Vagina (tissue), 2 donors: ENCODE measurements at regions not wholly inside any gene's neighbourhood (a gene's known extent, or its start where the extent isn't known, plus 50 kb on each side); places are given as distances from the start of the nearest gene placed in this dataset.

Experiments
- DNase-seq, 2 donors: peaks; one replicate each; pipeline ENCODE4 v3.0.0-alpha.2; 2017; ENCODE audit errors: extremely low spot score in 2 of 2
- H3K27ac ChIP-seq: fragments of 200-600 bp; sonication (generic); one replicate; pipeline ENCODE4 v1.5.1; 2019
- H3K27me3 ChIP-seq: fragments of 200-600 bp; sonication (generic); one replicate; pipeline ENCODE4 v1.5.1; 2019
- H3K36me3 ChIP-seq, 2 donors: fragments of 200-600 bp; sonication (generic); one replicate each; pipeline ENCODE4 v1.5.1; 2017 to 2019
- H3K4me1 ChIP-seq: fragments of 200-600 bp; sonication (generic); one replicate; pipeline ENCODE4 v1.5.1; 2019
- H3K4me3 ChIP-seq, 2 donors: fragments of 200-600 bp; sonication (generic); 1 replicate in 1 of 2; 2 replicates in 1 of 2; pipeline ENCODE4 v1.5.1; 2016 to 2019
- H3K9me3 ChIP-seq: fragments of 200-600 bp; sonication (generic); one replicate; pipeline ENCODE4 v1.5.1; 2019
- POLR2A ChIP-seq, 2 donors: fragments of 450-650 bp; IDR thresholded peaks; one replicate each; pipeline ENCODE4 v1.6.1; 2017; ENCODE audit warnings: antibody characterized with exemption in 2 of 2, mild to moderate bottlenecking in 2 of 2, moderate library complexity in 2 of 2
- POLR2AphosphoS5 ChIP-seq, 2 donors: sonication (generic); formaldehyde crosslinking; IDR thresholded peaks; one replicate each; pipeline ENCODE4 v1.9.0; 2017; ENCODE audit warnings: antibody characterized with exemption in 2 of 2, mild to moderate bottlenecking in 2 of 2, low read depth in 1 of 2; ENCODE audit not compliant: insufficient read depth in 1 of 2
- intact Hi-C: fragments of 100-400 bp; cut with DNase I; formaldehyde crosslinking; loops from one replicate; pipeline ENCODE4 v1.15.1; 2023
- TF ChIP-seq, protein P1 (sequence below), 3 experiments: fragments of 450-650 bp in 2 of 3; fragments of 200-600 bp in 1 of 3; sonication (generic) in 1 of 3; IDR thresholded peaks; one replicate each; pipeline ENCODE4 v1.5.1; 2017 to 2019; ENCODE audit warnings: antibody characterized with exemption in 3 of 3, mild to moderate bottlenecking in 2 of 3, moderate library complexity in 2 of 3

DNA sequence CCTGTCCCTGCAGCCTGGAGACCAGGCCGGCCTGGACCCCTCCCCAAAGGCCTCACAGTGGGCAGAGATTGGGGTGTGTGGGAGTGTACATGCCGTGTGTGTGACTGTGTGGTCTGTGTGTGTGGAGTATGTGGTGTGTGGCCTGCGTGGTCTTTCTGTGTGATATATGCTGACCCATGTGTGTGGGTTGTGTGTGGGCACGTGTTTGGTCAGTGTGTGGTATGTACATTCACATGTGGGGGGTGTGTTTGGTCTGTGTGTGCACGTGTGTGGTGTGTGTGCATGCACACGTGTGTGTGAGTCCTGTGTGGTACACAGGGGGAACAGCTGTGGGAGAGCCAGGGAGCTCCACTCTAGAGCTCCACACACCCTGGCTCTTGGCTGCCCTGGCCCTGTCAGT lies 1185.1 kb downstream of the BRD1 start:
- no peaks in the 10 kb centered on the region for H3K27me3 ChIP-seq
- no peak for TF ChIP-seq POLR2AphosphoS5 (IDR thresholded peaks at IDR 0.05; ENCODE audit: insufficient read depth in 1 of 2, low read depth in 1 of 2)
- no peak for TF ChIP-seq POLR2A (IDR thresholded peaks at IDR 0.05)
- TF ChIP-seq, protein P1, sequence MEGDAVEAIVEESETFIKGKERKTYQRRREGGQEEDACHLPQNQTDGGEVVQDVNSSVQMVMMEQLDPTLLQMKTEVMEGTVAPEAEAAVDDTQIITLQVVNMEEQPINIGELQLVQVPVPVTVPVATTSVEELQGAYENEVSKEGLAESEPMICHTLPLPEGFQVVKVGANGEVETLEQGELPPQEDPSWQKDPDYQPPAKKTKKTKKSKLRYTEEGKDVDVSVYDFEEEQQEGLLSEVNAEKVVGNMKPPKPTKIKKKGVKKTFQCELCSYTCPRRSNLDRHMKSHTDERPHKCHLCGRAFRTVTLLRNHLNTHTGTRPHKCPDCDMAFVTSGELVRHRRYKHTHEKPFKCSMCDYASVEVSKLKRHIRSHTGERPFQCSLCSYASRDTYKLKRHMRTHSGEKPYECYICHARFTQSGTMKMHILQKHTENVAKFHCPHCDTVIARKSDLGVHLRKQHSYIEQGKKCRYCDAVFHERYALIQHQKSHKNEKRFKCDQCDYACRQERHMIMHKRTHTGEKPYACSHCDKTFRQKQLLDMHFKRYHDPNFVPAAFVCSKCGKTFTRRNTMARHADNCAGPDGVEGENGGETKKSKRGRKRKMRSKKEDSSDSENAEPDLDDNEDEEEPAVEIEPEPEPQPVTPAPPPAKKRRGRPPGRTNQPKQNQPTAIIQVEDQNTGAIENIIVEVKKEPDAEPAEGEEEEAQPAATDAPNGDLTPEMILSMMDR (IDR thresholded peaks at IDR 0.05): no peak
- no peaks in the 10 kb centered on the region for H3K9me3 ChIP-seq
- intact Hi-C loops: no loop called here
- no peak overlapping the region for H3K27ac ChIP-seq
- DNase-seq: no peak
- no peaks in the 10 kb centered on the region for H3K36me3 ChIP-seq
- H3K4me3 ChIP-seq: no peak overlapping the region
- no peaks in the 10 kb centered on the region for H3K4me1 ChIP-seq

DNA sequence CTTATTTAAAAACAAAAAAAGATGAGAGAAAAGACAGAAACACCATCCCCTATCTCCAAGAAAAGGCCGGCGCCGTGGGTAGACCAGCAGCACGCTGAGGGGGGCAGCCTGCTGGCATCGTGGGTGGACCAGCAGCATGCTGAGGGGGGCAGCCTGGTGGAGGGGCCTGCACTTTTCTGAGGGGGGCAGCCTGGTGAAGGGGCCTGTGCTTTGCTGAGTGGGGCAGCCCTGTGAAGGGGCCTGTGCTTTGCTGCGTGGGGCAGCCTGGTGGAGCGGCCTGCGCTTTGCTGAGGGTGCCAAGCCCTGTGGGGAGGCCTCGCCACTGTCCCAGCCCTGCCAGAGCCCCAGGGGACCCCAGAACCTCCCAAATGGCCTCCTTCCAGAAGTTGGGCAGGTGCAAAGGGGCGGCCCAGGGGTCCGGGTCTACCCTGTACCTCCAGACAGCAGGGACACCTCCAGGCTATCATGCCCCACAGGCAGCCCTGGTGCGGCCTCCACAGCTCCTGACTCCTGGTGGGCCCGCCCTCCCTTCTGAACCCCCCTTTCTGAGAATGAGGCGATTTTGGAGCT lies 1185.7 kb downstream of the BRD1 start:
- intact Hi-C loops: no loop called here
- H3K27me3 ChIP-seq: no peaks in the 10 kb centered on the region
- no peak overlapping the region for H3K27ac ChIP-seq
- H3K36me3 ChIP-seq: no peaks in the 10 kb centered on the region
- no peak for TF ChIP-seq POLR2A (IDR thresholded peaks at IDR 0.05)
- H3K9me3 ChIP-seq: no peaks in the 10 kb centered on the region
- DNase-seq: no peak
- H3K4me1 ChIP-seq: no peaks in the 10 kb centered on the region
- no peak overlapping the region for H3K4me3 ChIP-seq

DNA sequence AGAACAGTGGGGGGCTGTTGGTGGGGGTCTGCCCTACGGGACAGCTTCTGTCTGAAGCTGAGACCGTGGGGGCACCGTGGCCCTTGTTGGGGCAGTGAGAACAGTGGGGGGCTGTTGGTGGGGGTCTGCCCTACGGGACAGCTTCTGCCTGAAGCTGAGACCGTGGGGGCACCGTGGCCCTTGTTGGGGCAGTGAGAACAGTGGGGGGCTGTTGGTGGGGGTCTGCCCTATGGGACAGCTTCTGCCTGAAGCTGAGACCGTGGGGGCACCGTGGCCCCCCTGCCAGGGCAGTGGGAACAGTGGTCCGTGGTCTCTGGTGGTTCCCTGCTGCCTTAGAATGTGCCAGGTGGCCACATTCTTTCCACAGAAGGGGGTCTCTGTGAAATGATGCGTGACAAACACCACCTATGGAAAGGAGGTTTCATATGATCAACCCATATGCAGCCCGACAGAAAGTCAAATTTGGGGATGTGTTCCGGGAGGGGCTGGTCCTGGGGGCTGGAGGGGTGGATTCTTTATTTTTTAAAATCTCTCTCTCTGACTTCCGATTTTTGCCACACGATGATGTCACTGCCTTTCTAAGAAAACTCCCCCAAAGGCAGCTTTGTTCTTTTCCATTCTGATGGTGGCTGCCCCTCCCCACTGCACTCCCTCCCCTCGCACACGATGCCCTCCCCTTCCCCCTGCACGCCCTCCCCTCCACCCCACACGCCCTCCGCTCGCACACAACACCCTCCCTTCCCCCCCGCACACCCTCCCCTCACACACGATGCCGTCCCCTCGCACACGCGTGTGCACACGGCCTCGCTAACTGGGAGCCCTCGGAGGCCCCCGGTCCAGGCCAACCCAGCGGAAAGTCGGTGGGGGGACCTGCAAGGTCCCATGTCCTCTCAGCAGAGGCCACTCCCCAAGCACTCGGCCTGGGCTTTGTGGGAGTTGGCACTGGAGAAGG lies 1186.5 kb downstream of the BRD1 start:
- no peak overlapping the region for H3K4me3 ChIP-seq
- intact Hi-C loops: no loop called here

DNA sequence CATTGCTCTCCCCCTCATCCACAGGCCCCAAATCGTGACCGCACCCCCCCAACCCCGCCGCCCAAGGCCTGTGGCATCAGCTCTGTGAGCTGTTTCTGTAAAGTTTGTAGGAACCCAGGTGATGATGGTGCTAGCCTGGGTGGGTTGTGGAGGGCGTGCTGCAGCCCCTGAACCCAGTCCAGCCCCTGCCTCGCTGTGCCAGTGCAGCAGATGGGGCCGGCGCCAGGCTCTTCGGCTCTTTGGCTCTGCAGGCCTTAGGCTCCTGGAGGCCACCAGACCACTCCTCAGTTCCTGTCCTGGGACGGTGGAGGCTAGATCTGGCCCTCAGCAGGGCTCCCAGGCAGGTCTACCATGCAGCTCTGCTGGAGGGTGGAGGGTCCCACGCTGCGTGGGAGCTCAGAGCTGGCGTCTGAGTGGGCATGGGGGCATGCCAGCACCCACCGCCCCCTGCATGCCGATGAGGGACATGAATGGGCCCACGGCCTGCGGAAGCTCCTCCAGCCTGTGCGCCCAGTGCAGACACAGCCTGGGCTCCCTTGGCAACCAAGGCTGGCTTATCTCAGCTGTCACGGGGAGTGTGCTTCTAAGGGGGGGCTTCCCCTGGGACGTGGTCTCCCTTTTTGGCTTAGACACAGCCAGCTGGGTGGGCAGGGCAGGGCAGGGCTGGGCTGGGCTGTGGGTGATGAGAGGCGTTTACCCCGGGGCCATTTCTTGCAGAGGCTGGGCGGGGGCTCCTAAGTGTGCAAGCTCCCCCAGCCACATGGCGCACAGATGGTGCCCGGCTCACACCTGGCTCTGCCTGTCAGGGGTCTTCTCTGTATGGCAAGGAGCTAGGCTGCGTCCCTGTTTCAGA lies 1187.6 kb downstream of the BRD1 start:
- H3K27me3 ChIP-seq: no peaks in the 10 kb centered on the region
- no peak for DNase-seq
- intact Hi-C loops: no loop called here
- TF ChIP-seq, protein P1 (IDR thresholded peaks at IDR 0.05): no peak
- TF ChIP-seq POLR2AphosphoS5 (IDR thresholded peaks at IDR 0.05; ENCODE audit: insufficient read depth in 1 of 2, low read depth in 1 of 2) (no peak), POLR2A (IDR thresholded peaks at IDR 0.05) (no peak)
- no peaks in the 10 kb centered on the region for H3K36me3 ChIP-seq
- H3K9me3 ChIP-seq: no peaks in the 10 kb centered on the region
- no peak overlapping the region for H3K27ac ChIP-seq
- H3K4me3 ChIP-seq: no peak overlapping the region
- no peaks in the 10 kb centered on the region for H3K4me1 ChIP-seq

More for the DNA sequence above, 1186.5 kb downstream of the BRD1 start:
- no peaks in the 10 kb centered on the region for H3K9me3 ChIP-seq
- H3K4me1 ChIP-seq: no peaks in the 10 kb centered on the region
- no peaks in the 10 kb centered on the region for H3K27me3 ChIP-seq
- TF ChIP-seq, protein P1 (IDR thresholded peaks at IDR 0.05): no peak
- TF ChIP-seq POLR2A (IDR thresholded peaks at IDR 0.05): no peak
- TF ChIP-seq POLR2AphosphoS5 (IDR thresholded peaks at IDR 0.05; ENCODE audit: insufficient read depth in 1 of 2, low read depth in 1 of 2): no peak
- no peak overlapping the region for H3K27ac ChIP-seq
- no peaks in the 10 kb centered on the region for H3K36me3 ChIP-seq
- no peak for DNase-seq

DNA sequence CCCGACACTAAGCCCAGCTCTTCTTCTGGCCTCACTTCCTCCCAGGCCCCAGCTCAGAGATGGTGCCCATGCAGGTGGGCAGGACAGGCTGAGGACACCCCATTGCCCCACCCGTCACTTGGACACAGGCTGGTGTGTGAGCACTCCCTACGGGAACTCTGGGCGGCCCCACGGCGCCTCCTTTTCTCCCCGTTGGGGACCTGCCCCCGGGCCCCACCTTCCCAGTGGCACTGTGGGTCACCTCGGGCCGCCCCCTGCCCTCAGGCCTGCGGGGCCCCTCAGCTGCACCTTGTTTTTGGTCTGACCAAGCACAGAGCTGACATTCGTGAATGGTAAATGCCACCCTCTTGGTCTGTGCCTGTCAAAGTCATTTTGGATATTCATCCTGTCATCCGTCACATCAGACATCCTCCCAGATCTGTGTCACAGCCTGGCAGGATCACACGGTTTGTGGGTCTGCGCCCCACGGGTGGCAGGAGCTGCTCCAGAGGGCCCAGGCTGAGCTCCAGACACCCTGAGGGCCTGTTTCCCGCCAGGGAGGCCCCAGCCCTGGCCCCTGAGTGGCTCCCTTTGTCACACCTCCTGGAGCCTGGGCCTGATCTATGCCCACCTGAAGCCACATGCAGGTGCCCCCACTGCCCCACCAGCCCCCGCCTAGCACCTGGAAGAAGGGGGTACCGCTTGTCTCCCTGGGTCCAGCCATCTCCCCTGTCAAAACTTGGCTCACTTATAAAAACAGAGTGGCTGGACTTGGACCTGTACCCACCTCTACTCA lies 1188.5 kb downstream of the BRD1 start:
- H3K4me1 ChIP-seq: no peaks in the 10 kb centered on the region
- DNase-seq: no peak
- intact Hi-C loops: no loop called here
- no peaks in the 10 kb centered on the region for H3K27me3 ChIP-seq
- H3K36me3 ChIP-seq: no peaks in the 10 kb centered on the region
- H3K9me3 ChIP-seq: no peaks in the 10 kb centered on the region
- H3K4me3 ChIP-seq: no peak overlapping the region
- TF ChIP-seq POLR2A (IDR thresholded peaks at IDR 0.05): no peak
- TF ChIP-seq, protein P1 (IDR thresholded peaks at IDR 0.05): no peak
- TF ChIP-seq POLR2AphosphoS5 (IDR thresholded peaks at IDR 0.05; ENCODE audit: insufficient read depth in 1 of 2, low read depth in 1 of 2): no peak
- no peak overlapping the region for H3K27ac ChIP-seq
